GM18499 (cell line): ENCODE measurements at regions not wholly inside any gene's neighbourhood (a gene's known extent, or its start where the extent isn't known, plus 50 kb on each side); places are given as distances from the start of the nearest gene placed in this dataset.

Experiments used
- ATAC-seq: cut with Tn5 transposase; IDR thresholded peaks from one replicate; pipeline ENCODE4 v1.9.1; 2021; ENCODE audit warnings: moderate number of reproducible peaks; ENCODE audit not compliant: insufficient read depth, unreplicated experiment

GRCh38 chr3:159887911-159888310, 100.7 kb upstream of the IL12A start:
- no peak for ATAC-seq

DNA sequence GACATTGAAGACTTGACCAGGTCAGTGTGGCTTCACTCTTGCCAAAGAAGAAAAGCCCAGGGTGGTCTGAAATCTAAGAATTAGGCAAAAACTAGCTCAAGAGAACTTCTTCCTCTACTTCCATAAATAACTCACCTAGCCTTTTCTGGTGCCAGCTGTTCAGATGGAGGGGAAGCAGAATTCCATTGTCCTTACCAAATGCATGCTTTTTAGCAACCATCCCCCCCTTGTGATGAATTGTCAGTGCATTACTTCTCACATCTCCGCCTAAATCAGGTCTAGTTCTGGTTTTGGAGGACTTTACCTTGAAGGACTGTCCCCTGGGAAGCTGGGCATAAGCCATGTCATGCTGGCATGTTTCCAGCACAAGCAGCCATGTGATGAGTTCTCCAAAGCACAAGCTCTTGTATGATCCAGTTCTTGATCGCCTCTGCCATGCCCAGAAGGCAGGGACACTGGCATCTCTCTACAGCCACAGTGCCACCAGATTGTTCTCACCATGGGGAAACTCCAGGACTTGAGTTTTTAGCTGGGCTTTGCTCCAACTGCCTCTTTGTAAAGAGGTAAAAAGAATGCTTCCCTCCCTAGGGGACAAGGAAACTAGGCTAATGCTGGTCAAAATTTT, 96.4 kb upstream of the IL12A start:
- no peak for ATAC-seq

- no peak for ATAC-seq
These were observed 95.8 kb upstream of the IL12A start for GRCh38 chr3:159892801-159893200.

DNA sequence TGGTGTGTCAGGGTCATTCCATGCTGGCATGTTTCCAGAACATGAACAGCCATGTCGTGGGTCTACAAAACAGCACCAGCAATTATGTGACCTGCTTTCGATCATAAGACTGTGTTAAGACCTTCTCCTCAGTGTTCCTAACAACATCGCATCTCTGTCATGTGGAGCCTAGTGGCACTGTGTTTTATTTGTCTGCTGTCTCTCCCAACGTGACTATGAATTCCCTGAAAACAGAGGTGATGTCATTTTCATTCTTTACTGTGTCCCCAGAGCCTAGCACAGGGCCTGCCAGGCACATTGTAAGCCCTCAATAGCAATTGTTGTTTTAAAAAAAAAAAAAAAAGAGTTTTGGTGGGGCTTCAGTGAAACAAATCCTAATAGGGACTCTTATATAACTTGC, 94.2 kb upstream of the IL12A start:
- no peak for ATAC-seq

- no peak for ATAC-seq
These were observed 93.2 kb upstream of the IL12A start for GRCh38 chr3:159895430-159895829.

GRCh38 chr3:159896543-159896942, 92.1 kb upstream of the IL12A start:
- ATAC-seq = no peak

GRCh38 chr3:159897331-159898075, 91.1 kb upstream of the IL12A start:
- ATAC-seq = no peak

GRCh38 chr3:159898147-159898546, 90.5 kb upstream of the IL12A start:
- no peak for ATAC-seq

GRCh38 chr3:159899166-159899565, 89.5 kb upstream of the IL12A start:
- no peak for ATAC-seq

- ATAC-seq = peak; percentile 36
These were observed 85.9 kb upstream of the IL12A start for GRCh38 chr3:159902546-159903314.

DNA sequence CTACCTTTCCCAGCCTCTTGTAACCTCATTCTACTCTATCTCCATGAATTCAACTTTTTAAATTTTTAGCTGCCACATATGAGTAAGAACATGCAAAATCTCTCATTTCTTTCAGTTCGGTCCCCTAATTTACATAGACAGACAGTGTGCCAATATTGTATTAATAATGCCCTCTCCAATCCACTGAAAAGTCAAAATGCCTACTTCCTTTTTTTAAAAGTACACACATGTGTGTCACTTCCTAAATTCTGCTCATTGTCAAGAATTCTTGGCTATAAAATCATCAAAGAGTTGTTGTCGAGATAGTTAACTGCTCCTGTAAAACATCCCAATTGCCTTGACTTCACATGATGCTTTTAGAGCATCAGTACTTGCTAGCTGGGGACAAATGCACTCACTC, 84.2 kb upstream of the IL12A start:
- no peak for ATAC-seq

DNA sequence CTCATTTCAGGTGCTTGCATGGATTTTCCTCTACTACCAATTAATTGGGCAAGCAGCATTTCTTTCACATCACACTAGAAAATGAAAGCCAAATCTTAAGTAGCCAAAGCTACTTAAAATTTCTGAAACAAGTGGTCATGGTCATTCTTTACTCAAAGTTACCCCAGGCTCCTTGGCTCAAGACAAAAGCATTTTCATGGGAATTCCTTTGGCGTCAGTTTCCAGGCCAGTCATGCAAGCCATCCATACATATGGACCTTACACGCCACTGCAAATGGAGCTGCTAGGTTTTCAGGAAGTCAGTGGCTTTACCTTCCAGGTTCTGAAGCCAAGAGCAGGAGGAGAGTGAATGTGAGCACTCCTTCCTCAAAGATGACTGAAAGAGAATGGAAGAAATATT, 83.7 kb upstream of the IL12A start:
- ATAC-seq = no peak

- no peak for ATAC-seq
These were observed 80.8 kb upstream of the IL12A start for GRCh38 chr3:159907828-159908227.

DNA sequence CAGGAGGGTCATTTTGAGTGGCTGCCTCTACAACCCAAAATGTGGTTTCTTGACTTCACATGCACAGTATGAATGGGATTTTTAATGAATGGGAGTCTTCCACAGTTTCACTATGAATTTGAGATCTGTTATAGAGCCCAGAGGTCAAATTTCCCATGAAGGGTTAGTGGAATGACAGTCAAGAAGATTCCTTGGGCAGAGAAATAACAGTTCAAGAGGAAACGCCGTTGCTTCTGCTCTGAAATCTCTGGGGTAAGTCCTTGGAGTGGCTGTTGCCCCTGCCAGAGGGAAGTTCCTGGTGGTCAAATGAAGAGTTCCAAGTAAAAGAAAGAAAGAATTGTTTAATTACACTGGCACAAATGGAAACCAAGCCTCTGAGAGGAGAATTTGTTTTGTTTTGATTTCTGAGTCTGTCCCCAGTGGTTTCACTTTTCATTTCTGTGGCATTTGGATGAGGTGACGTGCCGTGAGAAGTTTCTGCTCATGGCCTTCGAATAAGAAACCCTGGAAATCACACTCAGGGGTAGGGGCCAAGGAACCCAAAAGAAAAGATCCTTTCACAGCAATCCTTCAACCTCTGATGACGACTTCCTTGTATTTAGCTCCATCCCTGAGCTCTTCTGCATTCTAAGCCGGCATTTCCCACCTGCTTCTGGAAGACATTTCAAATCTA, 77.5 kb upstream of the IL12A start:
- ATAC-seq = no peak

- no peak for ATAC-seq
These were observed 77.0 kb upstream of the IL12A start for GRCh38 chr3:159911664-159912037.

- no peak for ATAC-seq
These were observed 74.8 kb upstream of the IL12A start for GRCh38 chr3:159913712-159914414.

GRCh38 chr3:159914426-159914825, 74.2 kb upstream of the IL12A start:
- no peak for ATAC-seq

DNA sequence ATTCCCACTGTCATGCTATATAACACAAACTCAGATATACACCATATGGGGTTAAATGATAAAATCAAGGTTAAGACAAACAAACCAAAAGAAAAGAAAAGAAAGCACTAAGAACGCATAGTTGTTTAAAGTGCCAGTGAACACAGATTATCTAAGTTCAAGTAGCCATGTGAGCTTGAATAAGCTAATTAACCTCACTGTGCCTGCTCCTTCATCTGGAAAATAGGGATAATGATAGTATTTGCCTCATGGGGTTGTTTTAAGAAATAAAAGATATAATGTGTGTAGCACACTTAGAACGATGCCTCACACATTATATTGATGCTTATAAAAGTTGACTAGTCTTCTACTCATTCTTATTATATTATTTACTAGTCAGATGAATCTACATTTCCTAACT, 72.6 kb upstream of the IL12A start:
- ATAC-seq = no peak

GRCh38 chr3:159917141-159917540, 71.5 kb upstream of the IL12A start:
- no peak for ATAC-seq

DNA sequence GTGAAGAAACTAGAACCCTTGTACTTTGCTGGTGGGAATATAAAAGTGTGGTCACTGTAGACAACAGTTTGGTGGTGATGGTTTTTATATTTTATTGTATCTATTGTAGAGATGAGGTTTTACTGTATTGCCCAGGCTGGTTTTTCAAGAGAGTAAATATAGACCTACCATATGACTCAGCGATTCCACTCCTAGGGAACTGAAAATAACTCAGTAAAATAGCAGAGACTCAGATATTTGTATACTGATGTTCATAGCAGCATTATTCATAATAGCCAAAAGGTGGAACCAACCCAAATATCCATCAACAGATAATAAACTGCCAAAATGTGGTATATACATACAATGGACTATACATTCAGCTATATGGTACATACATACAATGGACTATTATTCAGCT, 68.8 kb upstream of the IL12A start:
- peak; percentile 75 for ATAC-seq
